ENCODE measurements at regions not wholly inside any gene's neighbourhood (a gene's known extent, or its start where the extent isn't known, plus 50 kb on each side); places are given as distances from the start of the nearest gene placed in this dataset.

DNA sequence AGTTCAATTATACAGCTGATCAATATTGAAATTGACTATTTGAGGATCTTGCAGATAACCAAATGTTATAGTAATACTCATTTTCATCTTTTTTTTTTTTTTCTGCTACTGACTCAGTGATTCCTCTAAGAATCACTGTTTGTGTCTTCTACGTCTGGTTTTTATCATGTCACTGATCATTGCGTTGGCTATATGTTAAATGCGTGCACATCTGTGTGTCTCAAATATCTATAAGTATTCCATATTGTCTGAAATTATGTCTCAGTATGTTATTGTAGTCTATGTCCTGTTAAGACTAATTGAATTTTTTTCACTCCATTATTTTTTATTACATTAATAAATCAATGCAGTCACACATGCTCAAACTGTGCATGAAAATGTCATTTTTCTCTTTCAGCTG is 200.5 kb downstream of the PCDH20 start:
- TF ChIP-seq, protein P1, sequence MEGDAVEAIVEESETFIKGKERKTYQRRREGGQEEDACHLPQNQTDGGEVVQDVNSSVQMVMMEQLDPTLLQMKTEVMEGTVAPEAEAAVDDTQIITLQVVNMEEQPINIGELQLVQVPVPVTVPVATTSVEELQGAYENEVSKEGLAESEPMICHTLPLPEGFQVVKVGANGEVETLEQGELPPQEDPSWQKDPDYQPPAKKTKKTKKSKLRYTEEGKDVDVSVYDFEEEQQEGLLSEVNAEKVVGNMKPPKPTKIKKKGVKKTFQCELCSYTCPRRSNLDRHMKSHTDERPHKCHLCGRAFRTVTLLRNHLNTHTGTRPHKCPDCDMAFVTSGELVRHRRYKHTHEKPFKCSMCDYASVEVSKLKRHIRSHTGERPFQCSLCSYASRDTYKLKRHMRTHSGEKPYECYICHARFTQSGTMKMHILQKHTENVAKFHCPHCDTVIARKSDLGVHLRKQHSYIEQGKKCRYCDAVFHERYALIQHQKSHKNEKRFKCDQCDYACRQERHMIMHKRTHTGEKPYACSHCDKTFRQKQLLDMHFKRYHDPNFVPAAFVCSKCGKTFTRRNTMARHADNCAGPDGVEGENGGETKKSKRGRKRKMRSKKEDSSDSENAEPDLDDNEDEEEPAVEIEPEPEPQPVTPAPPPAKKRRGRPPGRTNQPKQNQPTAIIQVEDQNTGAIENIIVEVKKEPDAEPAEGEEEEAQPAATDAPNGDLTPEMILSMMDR (IDR thresholded peaks at IDR 0.05): no peak
- TF ChIP-seq POLR2AphosphoS5 (IDR thresholded peaks at IDR 0.05): no peak
- no peak for TF ChIP-seq EP300 (IDR thresholded peaks at IDR 0.05)
- no peak for TF ChIP-seq POLR2A (IDR thresholded peaks at IDR 0.05)
